Esophagus muscularis mucosa (tissue), 4 donors: ENCODE measurements at regions not wholly inside any gene's neighbourhood (a gene's known extent, or its start where the extent isn't known, plus 50 kb on each side); places are given as distances from the start of the nearest gene placed in this dataset.

ENCODE experiments used
- DNase-seq: peaks from one replicate; pipeline ENCODE4 v3.0.0-alpha.2; 2017; ENCODE audit errors: extremely low spot score
- H3K27ac ChIP-seq, 4 donors: fragments of 200-600 bp; sonication (generic); replicated peaks in 1 of 4; 1 replicate in 3 of 4; 2 replicates in 1 of 4; pipeline ENCODE4 v1.5.1; 2016 to 2019; ENCODE audit warnings: mild to moderate bottlenecking in 1 of 4
- H3K27me3 ChIP-seq, 4 donors: fragments of 200-600 bp; sonication (generic); one replicate each; pipeline versions ENCODE4 v1.5.1 to v1.6.0; 2016 to 2019
- H3K36me3 ChIP-seq, 4 donors: fragments of 200-600 bp; sonication (generic); one replicate each; pipeline ENCODE4 v1.5.1; 2016 to 2019
- H3K4me1 ChIP-seq, 4 donors: fragments of 200-600 bp; sonication (generic); one replicate each; pipeline ENCODE4 v1.5.1; 2016 to 2019
- H3K4me3 ChIP-seq, 4 donors: fragments of 200-600 bp; sonication (generic); 1 replicate in 2 of 4; 2 replicates in 2 of 4; pipeline ENCODE4 v1.5.1; 2016 to 2019; ENCODE audit warnings: mild to moderate bottlenecking in 4 of 4, moderate library complexity in 1 of 4
- H3K9me3 ChIP-seq, 4 donors: fragments of 200-600 bp; sonication (generic); 1 replicate in 3 of 4; 2 replicates in 1 of 4; pipeline ENCODE4 v1.5.1; 2016 to 2019
- CTCF ChIP-seq, 3 experiments: fragments of 200-600 bp in 2 of 3; fragments of 450-650 bp in 1 of 3; sonication (generic) in 2 of 3; IDR thresholded peaks; one replicate each; pipeline ENCODE4 v1.5.1; 2017 to 2019; ENCODE audit warnings: antibody characterized with exemption in 3 of 3, mild to moderate bottlenecking in 2 of 3, moderate library complexity in 1 of 3
- EP300 ChIP-seq: sonication (generic); formaldehyde crosslinking; IDR thresholded peaks from one replicate; pipeline ENCODE4 v1.6.1; 2017; ENCODE audit warnings: antibody characterized with exemption
- POLR2A ChIP-seq: fragments of 450-650 bp; IDR thresholded peaks from one replicate; pipeline ENCODE4 v1.6.1; 2017; ENCODE audit warnings: antibody characterized with exemption, moderate library complexity, mild to moderate bottlenecking, low read depth
- POLR2AphosphoS5 ChIP-seq, 2 donors: sonication (generic); formaldehyde crosslinking; IDR thresholded peaks; one replicate each; pipeline ENCODE4 v1.6.1; 2017; ENCODE audit warnings: antibody characterized with exemption in 2 of 2
- WGBS: methylation state at CpG from one replicate; pipeline ENCODE4 v1.1.5; 2018; 5-methylcytosine and 5-hydroxymethylcytosine counted together
- intact Hi-C: fragments of 100-400 bp; cut with DNase I; formaldehyde crosslinking; loops from one replicate; pipeline ENCODE4 v1.15.1; 2023

GRCh38 chr4:13268703-13269102 is 215.4 kb downstream of the RAB28 start:
- H3K27ac ChIP-seq = no peak overlapping the region
- H3K4me1 ChIP-seq = no peaks in the 10 kb centered on the region
- no peaks in the 10 kb centered on the region for H3K27me3 ChIP-seq
- intact Hi-C loops = no loop called here
- peaks cover 0 to 20% (median 13%) of the 10 kb centered on the region in 4 donors for H3K9me3 ChIP-seq
- no peaks in the 10 kb centered on the region for H3K36me3 ChIP-seq
- no peak for DNase-seq
- TF ChIP-seq EP300 (no peak), POLR2AphosphoS5 (IDR thresholded peaks at IDR 0.05) (no peak), POLR2A (no peak), CTCF (IDR thresholded peaks at IDR 0.05) (no peak)
- H3K4me3 ChIP-seq = no peak overlapping the region
- 79% methylated on average over 3 of the region's 3 CpGs for WGBS

DNA sequence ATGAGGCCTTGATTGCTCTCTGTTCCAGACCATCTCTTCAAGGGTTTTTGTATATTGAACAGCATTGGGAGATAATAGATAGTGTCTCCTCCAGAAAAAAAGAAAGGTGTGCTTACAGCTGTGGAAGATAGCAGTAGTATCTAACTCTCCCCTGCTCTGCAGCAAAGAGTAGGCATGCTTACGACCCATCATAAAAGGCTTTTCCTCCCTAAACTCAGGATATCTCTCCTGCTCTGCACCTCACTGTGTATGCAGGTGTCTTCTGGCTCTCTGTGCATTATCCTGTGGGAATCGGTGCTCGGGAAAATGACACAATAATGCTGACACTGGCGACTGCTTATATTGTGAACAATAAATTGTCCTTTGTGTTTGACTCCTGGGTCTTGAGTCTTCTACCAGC is 216.0 kb downstream of the RAB28 start:
- no peaks in the 10 kb centered on the region for H3K27me3 ChIP-seq
- H3K27ac ChIP-seq = no peak overlapping the region
- intact Hi-C loops = no loop called here
- no peaks in the 10 kb centered on the region for H3K36me3 ChIP-seq
- 83% methylated on average over 4 of the region's 4 CpGs for WGBS
- H3K4me1 ChIP-seq = no peaks in the 10 kb centered on the region
- no peak for TF ChIP-seq POLR2AphosphoS5 (IDR thresholded peaks at IDR 0.05)
- no peak for TF ChIP-seq POLR2A
- no peak for TF ChIP-seq EP300
- no peak for TF ChIP-seq CTCF (IDR thresholded peaks at IDR 0.05)
- peaks cover 0 to 14% (median 8%) of the 10 kb centered on the region in 4 donors for H3K9me3 ChIP-seq
- no peak for DNase-seq
- no peak overlapping the region for H3K4me3 ChIP-seq

DNA sequence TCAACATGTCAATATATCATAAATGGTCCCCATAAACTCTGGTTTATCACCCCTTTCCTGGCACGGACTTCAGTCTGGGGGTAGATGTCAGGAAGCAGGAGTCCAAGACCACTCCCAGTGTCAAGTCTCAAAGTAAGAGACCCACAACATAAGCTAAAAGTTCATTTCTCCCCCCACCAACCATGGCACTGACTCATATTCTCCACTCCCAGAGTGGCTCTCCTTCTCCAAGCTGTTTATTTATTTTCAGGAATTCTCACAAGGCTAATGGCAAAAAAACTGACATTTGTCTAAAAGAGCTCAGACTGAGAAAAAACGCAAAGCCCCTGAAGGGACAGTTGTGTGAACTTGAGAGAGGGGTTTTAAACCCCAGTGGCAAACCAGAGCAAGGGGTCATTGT is 217.0 kb downstream of the RAB28 start:
- 76% methylated on average over 2 of the region's 2 CpGs for WGBS
- DNase-seq = no peak
- Histone ChIP-seq H3K27ac (no peak overlapping the region), H3K4me1 (no peaks in the 10 kb centered on the region), H3K36me3 (no peaks in the 10 kb centered on the region), H3K9me3 (peaks cover 0 to 4% (median 1%) of the 10 kb centered on the region in 4 donors), H3K4me3 (no peak overlapping the region), H3K27me3 (no peaks in the 10 kb centered on the region)
- TF ChIP-seq EP300 = no peak
- no peak for TF ChIP-seq POLR2A
- TF ChIP-seq POLR2AphosphoS5 (IDR thresholded peaks at IDR 0.05) = no peak
- TF ChIP-seq CTCF (IDR thresholded peaks at IDR 0.05) = no peak
- intact Hi-C loops = no loop called here

DNA sequence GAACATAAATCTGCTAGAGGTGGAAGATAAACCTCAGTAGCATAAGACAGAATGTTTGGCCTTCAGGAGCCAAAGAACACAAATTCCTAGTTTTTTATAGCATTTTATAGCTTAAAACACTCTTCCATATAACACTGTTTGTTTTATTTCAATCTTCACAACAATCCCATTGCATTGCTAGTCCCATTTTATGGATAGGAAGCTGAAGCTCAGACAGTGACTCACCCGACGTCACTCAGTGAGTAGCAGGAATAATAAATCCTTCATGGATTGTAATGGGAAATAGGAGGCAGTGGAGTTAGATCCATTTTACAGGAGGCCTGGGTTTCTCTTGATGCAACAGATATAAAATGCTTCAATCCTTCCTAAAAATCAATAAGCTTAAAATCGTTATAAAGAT is 217.5 kb downstream of the RAB28 start:
- Histone ChIP-seq H3K4me1 (no peaks in the 10 kb centered on the region), H3K27ac (no peak overlapping the region), H3K4me3 (no peak overlapping the region), H3K36me3 (no peaks in the 10 kb centered on the region), H3K9me3 (peaks cover 0 to 3% (median under 1%) of the 10 kb centered on the region in 4 donors), H3K27me3 (no peaks in the 10 kb centered on the region)
- intact Hi-C loops = no loop called here
- 84% methylated on average over 3 of the region's 3 CpGs for WGBS
- DNase-seq = no peak
- TF ChIP-seq EP300 (no peak), POLR2AphosphoS5 (IDR thresholded peaks at IDR 0.05) (no peak)

- TF ChIP-seq POLR2AphosphoS5 (IDR thresholded peaks at IDR 0.05) (no peak), CTCF (IDR thresholded peaks at IDR 0.05) (no peak), EP300 (no peak), POLR2A (no peak)
- intact Hi-C loops = no loop called here
- no peaks in the 10 kb centered on the region for H3K9me3 ChIP-seq
- no peak for DNase-seq
- 88% methylated on average over 4 of the region's 4 CpGs for WGBS
- H3K27ac ChIP-seq = no peak overlapping the region
- no peaks in the 10 kb centered on the region for H3K36me3 ChIP-seq
- no peak overlapping the region for H3K4me3 ChIP-seq
- no peaks in the 10 kb centered on the region for H3K4me1 ChIP-seq
- no peaks in the 10 kb centered on the region for H3K27me3 ChIP-seq
Measured at GRCh38 chr4:13263967-13264525, 220.1 kb downstream of the RAB28 start.
